Astrocyte of the spinal cord (primary cell): ENCODE measurements at regions not wholly inside any gene's neighbourhood (a gene's known extent, or its start where the extent isn't known, plus 50 kb on each side); places are given as distances from the start of the nearest gene placed in this dataset.
"Not testable (repeated sequence)": the region's sequence is repeated elsewhere in the genome, so short reads cannot be mapped to it uniquely, and the experiment has no call there.

ENCODE experiments used
- DNase-seq: peaks from one replicate; pipeline ENCODE4 v3.0.0; 2011; ENCODE audit warnings: low read depth, low spot score
- H3K4me3 ChIP-seq: 2 replicates; pipeline ENCODE4 v1.5.1; 2011; ENCODE audit warnings: low read depth, mild to moderate bottlenecking, low read length, moderate library complexity
- CTCF ChIP-seq: IDR thresholded peaks from 2 replicates; pipeline ENCODE4 v1.5.1; 2012; ENCODE audit warnings: low read depth, mild to moderate bottlenecking, low read length, inconsistent platforms
- in situ Hi-C: cut with HindIII; loops from 2 replicates; pipeline ENCODE4 v1.10.0; 2017; ENCODE audit warnings: low sequenced_read_pairs

- no peak for TF ChIP-seq CTCF
- in situ Hi-C loops: no loop called here
- no peak for DNase-seq
- H3K4me3 ChIP-seq: no peak overlapping the region
Observed at GRCh38 chr11:89545691-89546090, 54.5 kb upstream of the NOX4 start.

DNA sequence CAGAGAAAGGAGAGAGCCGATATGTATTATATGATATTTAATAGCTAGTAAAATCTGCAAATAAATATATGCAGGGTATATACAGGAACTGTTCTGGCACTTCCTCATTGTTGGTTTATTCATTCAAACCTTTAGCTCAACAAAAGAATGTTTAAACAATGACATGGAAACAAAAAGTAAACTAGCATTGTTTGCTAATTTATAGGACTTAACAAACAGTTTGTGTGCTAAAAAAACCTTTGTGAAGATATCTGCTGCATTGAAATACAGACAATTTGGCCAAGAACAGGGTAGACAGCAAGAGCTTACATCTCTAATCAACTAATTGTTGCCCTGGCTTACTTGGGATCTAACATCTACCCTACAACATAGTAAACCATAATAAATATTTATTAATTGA lies 64.6 kb upstream of the NOX4 start:
- DNase-seq, H3K4me3 ChIP-seq, in situ Hi-C loops: not testable (repeated sequence)

GRCh38 chr11:89556731-89557707 lies 65.8 kb upstream of the NOX4 start:
- DNase-seq, H3K4me3 ChIP-seq, in situ Hi-C loops: not testable (repeated sequence)

DNA sequence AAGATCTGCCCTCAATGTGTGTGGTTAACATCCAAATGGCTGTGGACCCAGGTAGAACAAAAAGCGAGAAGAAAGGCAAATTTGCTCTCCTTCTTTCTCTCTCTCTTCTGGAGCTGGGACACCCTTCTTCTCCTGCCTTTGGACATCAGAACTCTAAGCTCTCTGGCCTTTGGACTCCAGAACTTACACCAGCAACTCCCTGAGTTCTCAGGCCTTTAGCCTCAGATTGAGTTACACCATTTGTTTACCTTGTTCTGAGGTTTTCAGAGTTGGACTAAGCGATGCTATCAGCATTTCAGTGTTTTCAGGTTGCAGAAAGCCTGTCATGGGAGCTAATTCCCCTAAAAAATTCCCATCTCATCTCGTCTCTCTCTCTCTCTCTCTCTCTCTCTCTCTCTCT lies 69.4 kb upstream of the NOX4 start:
- H3K4me3 ChIP-seq, DNase-seq, in situ Hi-C loops: not testable (repeated sequence)

DNA sequence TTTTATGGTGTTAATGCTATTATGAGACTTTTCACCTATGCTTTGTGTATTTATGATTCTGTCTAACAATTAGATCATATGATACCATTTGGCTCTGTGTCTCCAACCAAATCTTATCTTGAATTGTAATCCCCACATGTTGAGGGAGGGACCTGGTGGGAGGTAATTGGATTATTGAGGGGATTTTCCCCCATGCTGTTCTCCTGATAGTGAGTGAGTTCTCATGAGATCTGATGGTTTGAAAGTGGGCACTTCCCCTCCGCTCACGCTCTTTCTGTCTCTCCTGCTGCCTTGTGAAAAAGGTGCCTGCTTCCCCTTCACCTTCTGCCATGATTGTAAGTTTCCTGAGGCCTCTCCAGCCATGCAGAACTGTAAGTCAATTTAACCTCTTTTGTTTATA lies 71.6 kb upstream of the NOX4 start:
- DNase-seq, in situ Hi-C loops, H3K4me3 ChIP-seq: not testable (repeated sequence)

DNA sequence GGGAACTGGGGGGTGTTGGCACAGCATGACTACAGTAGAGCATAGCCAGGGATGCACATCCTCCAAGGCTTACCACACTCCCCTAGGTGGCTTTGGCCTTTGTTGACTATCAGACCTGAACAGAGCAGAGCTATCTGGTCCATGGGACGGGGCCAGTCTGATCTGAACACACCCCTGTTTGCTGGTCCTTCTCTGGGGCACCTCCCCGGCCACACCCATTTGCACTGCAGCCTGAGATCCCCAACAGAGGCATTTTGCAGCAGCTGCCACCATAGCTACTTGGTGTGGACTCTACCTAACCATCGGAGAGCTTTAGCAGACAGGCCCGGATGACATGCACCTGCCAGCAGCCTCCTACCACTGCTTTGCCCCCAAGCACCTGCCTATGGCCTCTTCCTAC lies 75.8 kb upstream of the NOX4 start:
- H3K4me3 ChIP-seq: no peak overlapping the region
- in situ Hi-C loops: no loop called here
- no peak for TF ChIP-seq CTCF
- DNase-seq: no peak

- DNase-seq, H3K4me3 ChIP-seq, in situ Hi-C loops: not testable (repeated sequence)
Observed at GRCh38 chr11:89569387-89569786, 78.2 kb upstream of the NOX4 start.

- in situ Hi-C loops, DNase-seq, H3K4me3 ChIP-seq: not testable (repeated sequence)
Observed at GRCh38 chr11:89571706-89572105, 80.5 kb upstream of the NOX4 start.

GRCh38 chr11:89575846-89576245 lies 84.7 kb upstream of the NOX4 start:
- H3K4me3 ChIP-seq, DNase-seq, in situ Hi-C loops: not testable (repeated sequence)

DNA sequence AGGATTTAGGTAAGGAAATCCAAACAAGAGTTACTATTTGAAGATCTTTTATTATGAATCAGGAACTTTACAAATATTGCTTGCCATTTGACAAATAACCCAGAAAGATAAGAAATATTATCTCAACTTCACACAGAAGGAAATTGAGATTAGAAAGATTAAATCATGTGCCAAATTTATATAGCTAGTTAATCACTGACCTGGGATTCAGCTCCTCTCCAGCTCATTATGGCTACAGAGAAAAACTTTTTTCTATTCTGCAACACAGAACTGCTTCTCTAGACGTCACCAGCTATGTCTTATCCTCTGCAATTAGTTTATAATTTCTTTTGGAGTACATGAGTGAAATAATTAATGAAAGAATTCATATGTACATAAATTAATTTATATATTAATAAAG lies 86.3 kb upstream of the NOX4 start:
- in situ Hi-C loops, DNase-seq, H3K4me3 ChIP-seq: not testable (repeated sequence)

DNA sequence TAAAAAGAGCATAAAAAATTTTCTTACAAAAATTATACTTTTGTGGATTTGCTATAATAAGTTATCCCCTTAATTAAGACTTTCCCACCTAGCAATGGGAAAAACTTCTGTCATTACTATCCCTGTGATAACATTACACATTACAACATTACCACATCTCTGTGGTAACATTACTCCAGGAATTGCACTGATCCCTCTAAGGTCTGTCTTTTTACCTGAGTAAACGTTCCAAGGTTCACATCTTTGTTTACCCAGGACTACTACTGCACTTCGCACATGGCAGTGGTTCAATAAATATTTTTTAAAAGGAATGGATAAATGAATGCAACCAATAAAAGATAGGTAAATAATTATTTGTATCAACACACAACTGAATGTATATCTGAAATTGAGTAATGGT lies 92.4 kb upstream of the NOX4 start:
- in situ Hi-C loops: no loop called here
- no peak for DNase-seq
- no peak overlapping the region for H3K4me3 ChIP-seq
- no peak for TF ChIP-seq CTCF

- H3K4me3 ChIP-seq, DNase-seq, in situ Hi-C loops: not testable (repeated sequence)
Observed at GRCh38 chr11:89585046-89585445, 93.9 kb upstream of the NOX4 start.

GRCh38 chr11:89585471-89585870 lies 94.3 kb upstream of the NOX4 start:
- DNase-seq, H3K4me3 ChIP-seq, in situ Hi-C loops: not testable (repeated sequence)

GRCh38 chr11:89589413-89589812 lies 98.2 kb upstream of the NOX4 start:
- DNase-seq, H3K4me3 ChIP-seq, in situ Hi-C loops: not testable (repeated sequence)
